Epithelial cell of proximal tubule (primary cell): ENCODE measurements at regions not wholly inside any gene's neighbourhood (a gene's known extent, or its start where the extent isn't known, plus 50 kb on each side); places are given as distances from the start of the nearest gene placed in this dataset.

Source experiments
- DNase-seq: peaks from one replicate; pipeline ENCODE4 v3.0.0-alpha.2; 2011; ENCODE audit warnings: low read depth
- H3K4me3 ChIP-seq: 2 replicates; pipeline ENCODE4 v1.5.1; 2011; ENCODE audit warnings: low read depth, mild to moderate bottlenecking, low read length
- TF ChIP-seq, protein P1 (sequence below): conservative IDR thresholded peaks from 2 replicates; pipeline ENCODE4 v1.5.1; 2012; ENCODE audit warnings: low read depth, mild to moderate bottlenecking, low read length

GRCh38 chr22:48551716-48552268 lies 1275.9 kb downstream of the BRD1 start:
- TF ChIP-seq, protein P1, sequence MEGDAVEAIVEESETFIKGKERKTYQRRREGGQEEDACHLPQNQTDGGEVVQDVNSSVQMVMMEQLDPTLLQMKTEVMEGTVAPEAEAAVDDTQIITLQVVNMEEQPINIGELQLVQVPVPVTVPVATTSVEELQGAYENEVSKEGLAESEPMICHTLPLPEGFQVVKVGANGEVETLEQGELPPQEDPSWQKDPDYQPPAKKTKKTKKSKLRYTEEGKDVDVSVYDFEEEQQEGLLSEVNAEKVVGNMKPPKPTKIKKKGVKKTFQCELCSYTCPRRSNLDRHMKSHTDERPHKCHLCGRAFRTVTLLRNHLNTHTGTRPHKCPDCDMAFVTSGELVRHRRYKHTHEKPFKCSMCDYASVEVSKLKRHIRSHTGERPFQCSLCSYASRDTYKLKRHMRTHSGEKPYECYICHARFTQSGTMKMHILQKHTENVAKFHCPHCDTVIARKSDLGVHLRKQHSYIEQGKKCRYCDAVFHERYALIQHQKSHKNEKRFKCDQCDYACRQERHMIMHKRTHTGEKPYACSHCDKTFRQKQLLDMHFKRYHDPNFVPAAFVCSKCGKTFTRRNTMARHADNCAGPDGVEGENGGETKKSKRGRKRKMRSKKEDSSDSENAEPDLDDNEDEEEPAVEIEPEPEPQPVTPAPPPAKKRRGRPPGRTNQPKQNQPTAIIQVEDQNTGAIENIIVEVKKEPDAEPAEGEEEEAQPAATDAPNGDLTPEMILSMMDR: no peak
- DNase-seq: no peak
- no peak overlapping the region for H3K4me3 ChIP-seq

DNA sequence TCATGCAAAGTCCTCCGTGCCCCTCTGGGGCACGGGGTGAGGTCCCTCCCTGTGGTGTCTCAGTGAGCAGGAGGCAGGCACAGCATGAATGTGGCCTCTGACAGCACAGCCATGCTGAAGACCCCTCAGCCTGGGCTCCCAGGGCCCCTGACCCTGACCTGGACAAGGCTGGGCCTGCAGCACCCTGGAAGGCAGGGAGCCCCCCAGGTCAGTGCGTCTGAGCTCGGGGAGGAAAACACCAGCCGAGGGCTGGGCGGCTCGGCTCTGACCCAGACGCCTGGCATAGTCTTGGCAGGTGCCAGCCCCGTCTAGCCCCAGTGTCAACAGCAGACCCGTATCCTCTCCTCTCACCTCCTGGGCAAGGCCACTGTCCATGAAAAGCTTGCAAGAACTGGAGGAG lies 1276.6 kb downstream of the BRD1 start:
- no peak overlapping the region for H3K4me3 ChIP-seq
- TF ChIP-seq, protein P1: no peak
- DNase-seq: no peak

- no peak for DNase-seq
- TF ChIP-seq, protein P1: no peak
- H3K4me3 ChIP-seq: no peak overlapping the region
Observed at GRCh38 chr22:48548391-48548790, 1279.3 kb downstream of the BRD1 start.

DNA sequence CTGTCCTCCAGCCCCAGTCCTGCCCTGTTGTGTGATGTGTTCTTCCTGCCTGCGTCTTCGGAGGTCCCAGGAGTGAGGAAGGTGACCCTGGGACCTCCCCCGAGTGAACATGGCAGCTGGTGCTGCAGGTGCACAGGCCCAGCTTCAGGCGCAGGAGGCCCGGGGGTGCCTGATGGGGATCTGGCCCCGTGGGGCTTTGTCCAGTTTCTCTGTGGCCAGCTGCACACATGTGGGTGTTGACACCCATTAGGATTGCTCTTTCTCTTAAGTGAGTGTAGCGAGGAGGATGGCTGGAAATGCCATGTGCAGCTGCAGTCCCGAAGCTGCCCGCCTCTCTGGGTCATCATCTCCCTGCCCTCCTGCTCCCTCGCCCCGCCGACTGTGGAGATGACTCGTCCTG lies 1279.7 kb downstream of the BRD1 start:
- DNase-seq: no peak
- H3K4me3 ChIP-seq: no peak overlapping the region
- TF ChIP-seq, protein P1: no peak

GRCh38 chr22:48546653-48547424 lies 1280.8 kb downstream of the BRD1 start:
- DNase-seq: no peak
- no peak overlapping the region for H3K4me3 ChIP-seq
- TF ChIP-seq, protein P1: no peak

DNA sequence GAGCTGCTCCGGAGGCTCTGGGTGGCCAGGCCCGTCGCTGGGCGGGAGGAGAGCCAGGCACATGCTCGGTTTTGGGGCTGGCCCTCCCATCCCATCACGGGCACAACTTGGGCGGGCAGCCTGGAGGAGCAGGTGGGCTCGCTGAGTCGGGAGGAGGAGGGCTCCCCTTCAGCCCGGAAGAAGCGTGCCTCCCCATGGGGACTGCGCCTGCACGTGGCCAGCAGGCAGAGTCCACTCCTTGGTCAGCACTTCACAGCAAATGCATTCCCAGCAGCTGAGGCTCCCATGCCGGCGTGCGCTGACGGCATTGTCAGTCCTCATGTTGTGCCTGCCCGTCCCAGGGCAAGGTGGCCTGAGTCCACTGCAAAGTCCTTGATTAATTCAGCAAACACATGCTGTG lies 1281.7 kb downstream of the BRD1 start:
- TF ChIP-seq, protein P1: no peak
- no peak overlapping the region for H3K4me3 ChIP-seq
- DNase-seq: no peak

- DNase-seq: no peak
- TF ChIP-seq, protein P1: no peak
- no peak overlapping the region for H3K4me3 ChIP-seq
Observed at GRCh38 chr22:48541401-48542098, 1286.1 kb downstream of the BRD1 start.
